ENCODE measurements at regions not wholly inside any gene's neighbourhood (a gene's known extent, or its start where the extent isn't known, plus 50 kb on each side); places are given as distances from the start of the nearest gene placed in this dataset.

GRCh38 chr10:64444163-64444562, 923.0 kb downstream of the REEP3 start:
- peaks cover 32% of the 10 kb centered on the region for H3K9me3 Mint-ChIP-seq
- no peaks in the 10 kb centered on the region for H3K4me1 ChIP-seq (ENCODE audit: control insufficient read depth, insufficient read depth, low read length)
- no peak overlapping the region for H3K9ac ChIP-seq (ENCODE audit: extremely low read depth, low read length, poor library complexity, severe bottlenecking)
- no peak for TF ChIP-seq CTCF (conservative IDR thresholded peaks at IDR 0.05)
- H3K27me3 Mint-ChIP-seq (ENCODE audit: insufficient read depth), result no peaks in the 10 kb centered on the region
- no peaks in the 10 kb centered on the region for H3K27me3 ChIP-seq (ENCODE audit: control insufficient read depth, insufficient read depth, low read length, poor library complexity, severe bottlenecking)
- H3K27ac Mint-ChIP-seq, result no peak overlapping the region
- H3K36me3 Mint-ChIP-seq (ENCODE audit: low read depth), result peaks cover 5% of the 10 kb centered on the region
- no peaks in the 10 kb centered on the region for H3K36me3 ChIP-seq (ENCODE audit: control insufficient read depth, insufficient read depth, low read length)
- peaks cover 11% of the 10 kb centered on the region for H3K4me1 Mint-ChIP-seq
- H3K9me3 ChIP-seq (ENCODE audit: control insufficient read depth, low read length), result peaks cover 15% of the 10 kb centered on the region
- DNase-seq, result no peak
- no peak overlapping the region for H3K4me3 Mint-ChIP-seq
- H3K4me3 ChIP-seq (ENCODE audit: low read length), result no peak overlapping the region
- H3K27ac ChIP-seq (ENCODE audit: low read depth, low read length), result no peak overlapping the region

DNA sequence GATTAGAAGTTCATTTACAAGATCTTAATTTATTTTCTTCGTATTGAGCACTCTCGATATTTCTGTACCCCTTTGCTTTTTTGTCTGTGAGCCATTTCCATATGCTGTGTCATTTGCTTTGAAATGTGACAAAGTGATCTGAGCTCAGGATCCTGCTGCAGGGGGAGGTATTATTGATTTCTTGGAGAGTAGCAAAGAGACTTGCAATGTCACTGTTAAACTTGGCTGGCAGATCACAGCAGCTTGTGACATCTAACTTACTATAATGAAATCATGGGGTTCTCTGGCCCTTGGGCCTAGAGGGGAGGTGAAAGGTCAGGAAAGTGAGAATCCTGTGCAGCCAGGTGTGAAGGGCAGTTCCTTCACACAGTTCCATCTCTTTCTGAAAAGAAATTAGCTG, 923.4 kb downstream of the REEP3 start:
- Histone ChIP-seq H3K4me3 (ENCODE audit: low read length) (no peak overlapping the region), H3K4me1 (ENCODE audit: control insufficient read depth, insufficient read depth, low read length) (no peaks in the 10 kb centered on the region), H3K27me3 (ENCODE audit: control insufficient read depth, insufficient read depth, low read length, poor library complexity, severe bottlenecking) (no peaks in the 10 kb centered on the region), H3K27ac (ENCODE audit: low read depth, low read length) (no peak overlapping the region), H3K9me3 (ENCODE audit: control insufficient read depth, low read length) (peaks cover 15% of the 10 kb centered on the region), H3K36me3 (ENCODE audit: control insufficient read depth, insufficient read depth, low read length) (no peaks in the 10 kb centered on the region), H3K9ac (ENCODE audit: extremely low read depth, low read length, poor library complexity, severe bottlenecking) (no peak overlapping the region)
- Mint-ChIP-seq H3K36me3 (ENCODE audit: low read depth) (peaks cover 5% of the 10 kb centered on the region), H3K4me3 (no peak overlapping the region), H3K4me1 (peaks cover 11% of the 10 kb centered on the region), H3K27ac (no peak overlapping the region), H3K9me3 (peaks cover 28% of the 10 kb centered on the region), H3K27me3 (ENCODE audit: insufficient read depth) (no peaks in the 10 kb centered on the region)
- WGBS, 2 experiments (ENCODE audit: insufficient coverage in 1 of 2, insufficient read length in 1 of 2), result 93 to 100% methylated on average over 2 of the region's 2 CpGs
- no peak for TF ChIP-seq CTCF (conservative IDR thresholded peaks at IDR 0.05)
- DNase-seq, result no peak

DNA sequence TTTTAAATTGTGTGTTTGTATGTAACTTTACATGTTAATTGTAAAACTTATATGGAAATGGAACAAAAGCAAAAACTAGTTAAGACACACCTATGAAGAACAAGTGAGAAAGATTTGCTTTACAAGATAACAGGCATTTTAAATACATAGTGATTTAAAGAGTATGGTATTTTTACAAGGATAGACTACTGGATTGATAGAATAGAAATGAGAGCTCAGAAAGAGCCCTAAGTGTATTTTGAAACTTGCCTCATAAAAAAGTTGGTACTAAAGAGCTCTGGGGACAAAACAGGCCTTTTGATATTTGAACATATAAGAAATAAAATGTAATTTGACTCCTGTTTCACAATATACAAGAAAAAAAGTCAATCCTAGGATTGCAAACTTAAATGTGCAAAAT, 928.4 kb downstream of the REEP3 start:
- Mint-ChIP-seq H3K27me3 (ENCODE audit: insufficient read depth) (no peaks in the 10 kb centered on the region), H3K4me3 (no peak overlapping the region), H3K4me1 (peaks cover 9% of the 10 kb centered on the region), H3K27ac (no peak overlapping the region), H3K36me3 (ENCODE audit: low read depth) (no peaks in the 10 kb centered on the region), H3K9me3 (peaks cover 25% of the 10 kb centered on the region)
- no peaks in the 10 kb centered on the region for H3K27me3 ChIP-seq (ENCODE audit: control insufficient read depth, insufficient read depth, low read length, poor library complexity, severe bottlenecking)
- TF ChIP-seq CTCF (conservative IDR thresholded peaks at IDR 0.05), result no peak
- H3K27ac ChIP-seq (ENCODE audit: low read depth, low read length), result no peak overlapping the region
- DNase-seq, result no peak
- no peaks in the 10 kb centered on the region for H3K4me1 ChIP-seq (ENCODE audit: control insufficient read depth, insufficient read depth, low read length)
- no peak overlapping the region for H3K4me3 ChIP-seq (ENCODE audit: low read length)
- H3K36me3 ChIP-seq (ENCODE audit: control insufficient read depth, insufficient read depth, low read length), result no peaks in the 10 kb centered on the region
- peaks cover 34% of the 10 kb centered on the region for H3K9me3 ChIP-seq (ENCODE audit: control insufficient read depth, low read length)
- no peak overlapping the region for H3K9ac ChIP-seq (ENCODE audit: extremely low read depth, low read length, poor library complexity, severe bottlenecking)
